HEK293T (cell line): ENCODE measurements at regions not wholly inside any gene's neighbourhood (a gene's known extent, or its start where the extent isn't known, plus 50 kb on each side); places are given as distances from the start of the nearest gene placed in this dataset.

ENCODE experiments used
- BHLHE40 ChIP-seq: fragments of 450-650 bp; IDR thresholded peaks from 2 replicates; pipeline ENCODE4 v1.6.1; 2016; ENCODE audit warnings: mild to moderate bottlenecking, moderate library complexity, borderline replicate concordance
- ELF4 ChIP-seq: fragments of 450-650 bp; IDR thresholded peaks from 2 replicates; pipeline ENCODE4 v1.6.1; 2017; ENCODE audit warnings: antibody characterized with exemption
- L3MBTL2 ChIP-seq: fragments of 450-650 bp; conservative IDR thresholded peaks from 2 replicates; pipeline ENCODE4 v1.6.1; 2016; ENCODE audit warnings: mild to moderate bottlenecking
- NFRKB ChIP-seq: fragments of 450-650 bp; IDR thresholded peaks from 2 replicates; pipeline ENCODE4 v1.6.1; 2016; ENCODE audit warnings: mild to moderate bottlenecking, moderate library complexity
- SP1 ChIP-seq: fragments of 450-650 bp; IDR thresholded peaks from 2 replicates; pipeline ENCODE4 v1.6.1; 2017
- SUZ12 ChIP-seq: fragments of 450-650 bp; IDR thresholded peaks from 2 replicates; pipeline ENCODE4 v1.6.1; 2016; ENCODE audit warnings: mild to moderate bottlenecking
- TARDBP ChIP-seq: fragments of 450-650 bp; IDR thresholded peaks from 2 replicates; pipeline ENCODE4 v1.6.1; 2016

DNA sequence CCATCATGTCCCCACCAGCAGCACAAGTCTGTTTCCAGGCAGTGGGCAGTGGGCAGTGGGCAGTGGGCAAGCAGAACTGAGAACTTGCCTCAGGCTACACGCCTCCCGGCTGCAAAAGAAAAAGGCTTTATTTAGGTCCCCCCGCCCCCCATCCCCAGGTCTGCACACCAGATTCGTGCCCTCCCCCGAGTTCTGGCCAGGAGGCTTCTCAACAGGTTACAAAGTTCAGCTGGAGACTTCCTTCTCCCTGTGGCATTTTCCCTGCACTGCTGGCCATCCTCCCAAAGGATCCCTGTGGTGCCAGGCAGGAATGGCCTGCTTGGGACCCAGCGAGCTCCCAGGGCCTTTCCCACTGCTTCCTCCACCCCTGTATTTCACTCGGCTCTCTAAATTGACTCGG, 97.0 kb upstream of the TRIM2 start:
- TF ChIP-seq L3MBTL2 (no peak), SP1 (no peak), TARDBP (no peak), SUZ12 (no peak), NFRKB (no peak), ELF4 (no peak), BHLHE40 (no peak)
